ENCODE measurements at regions not wholly inside any gene's neighbourhood (a gene's known extent, or its start where the extent isn't known, plus 50 kb on each side); places are given as distances from the start of the nearest gene placed in this dataset.

DNA sequence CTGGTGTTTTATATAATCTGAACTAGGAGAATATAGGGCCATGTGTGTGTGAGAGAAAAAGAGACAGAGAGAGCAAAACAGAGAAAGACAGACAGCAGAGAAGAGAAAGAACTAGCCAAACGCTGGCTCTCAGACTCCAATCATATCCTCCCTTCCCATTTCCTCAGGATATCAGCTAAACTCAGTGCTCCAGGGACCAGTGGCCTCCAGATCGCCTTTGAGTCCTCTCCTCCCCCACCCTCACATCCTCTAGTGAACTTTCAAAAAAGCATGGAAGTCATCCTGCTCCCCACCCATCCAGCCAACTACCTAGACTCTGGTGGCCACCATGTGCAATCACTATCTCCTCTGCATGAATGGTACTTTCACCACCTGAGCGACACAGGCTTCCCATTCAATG lies 386.1 kb upstream of the NPVF start:
- TF ChIP-seq, protein P1, sequence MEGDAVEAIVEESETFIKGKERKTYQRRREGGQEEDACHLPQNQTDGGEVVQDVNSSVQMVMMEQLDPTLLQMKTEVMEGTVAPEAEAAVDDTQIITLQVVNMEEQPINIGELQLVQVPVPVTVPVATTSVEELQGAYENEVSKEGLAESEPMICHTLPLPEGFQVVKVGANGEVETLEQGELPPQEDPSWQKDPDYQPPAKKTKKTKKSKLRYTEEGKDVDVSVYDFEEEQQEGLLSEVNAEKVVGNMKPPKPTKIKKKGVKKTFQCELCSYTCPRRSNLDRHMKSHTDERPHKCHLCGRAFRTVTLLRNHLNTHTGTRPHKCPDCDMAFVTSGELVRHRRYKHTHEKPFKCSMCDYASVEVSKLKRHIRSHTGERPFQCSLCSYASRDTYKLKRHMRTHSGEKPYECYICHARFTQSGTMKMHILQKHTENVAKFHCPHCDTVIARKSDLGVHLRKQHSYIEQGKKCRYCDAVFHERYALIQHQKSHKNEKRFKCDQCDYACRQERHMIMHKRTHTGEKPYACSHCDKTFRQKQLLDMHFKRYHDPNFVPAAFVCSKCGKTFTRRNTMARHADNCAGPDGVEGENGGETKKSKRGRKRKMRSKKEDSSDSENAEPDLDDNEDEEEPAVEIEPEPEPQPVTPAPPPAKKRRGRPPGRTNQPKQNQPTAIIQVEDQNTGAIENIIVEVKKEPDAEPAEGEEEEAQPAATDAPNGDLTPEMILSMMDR (IDR thresholded peaks at IDR 0.05), result no peak
- TF ChIP-seq POLR2A (IDR thresholded peaks at IDR 0.05), result no peak
